GM13976 (cell line): ENCODE measurements at regions not wholly inside any gene's neighbourhood (a gene's known extent, or its start where the extent isn't known, plus 50 kb on each side); places are given as distances from the start of the nearest gene placed in this dataset.

Experiments
- DNase-seq: peaks from one replicate; pipeline ENCODE4 v3.0.0; 2012; ENCODE audit warnings: low spot score
- in situ Hi-C: fragments of 300-500 bp; cut with MboI; formaldehyde crosslinking; loops from one replicate; pipeline ENCODE4 v1.12.0; 2022; ENCODE audit warnings: low sequenced_read_pairs, mixed read lengths, inconsistent platforms; ENCODE audit not compliant: unreplicated experiment
- TF ChIP-seq, protein P1 (sequence below): IDR thresholded peaks from 2 replicates; pipeline ENCODE4 v1.5.1; 2012; ENCODE audit warnings: borderline replicate concordance, mild to moderate bottlenecking; ENCODE audit not compliant: insufficient read depth; ENCODE audit errors: extremely low read depth, missing control alignments, control extremely low read depth

- TF ChIP-seq, protein P1, sequence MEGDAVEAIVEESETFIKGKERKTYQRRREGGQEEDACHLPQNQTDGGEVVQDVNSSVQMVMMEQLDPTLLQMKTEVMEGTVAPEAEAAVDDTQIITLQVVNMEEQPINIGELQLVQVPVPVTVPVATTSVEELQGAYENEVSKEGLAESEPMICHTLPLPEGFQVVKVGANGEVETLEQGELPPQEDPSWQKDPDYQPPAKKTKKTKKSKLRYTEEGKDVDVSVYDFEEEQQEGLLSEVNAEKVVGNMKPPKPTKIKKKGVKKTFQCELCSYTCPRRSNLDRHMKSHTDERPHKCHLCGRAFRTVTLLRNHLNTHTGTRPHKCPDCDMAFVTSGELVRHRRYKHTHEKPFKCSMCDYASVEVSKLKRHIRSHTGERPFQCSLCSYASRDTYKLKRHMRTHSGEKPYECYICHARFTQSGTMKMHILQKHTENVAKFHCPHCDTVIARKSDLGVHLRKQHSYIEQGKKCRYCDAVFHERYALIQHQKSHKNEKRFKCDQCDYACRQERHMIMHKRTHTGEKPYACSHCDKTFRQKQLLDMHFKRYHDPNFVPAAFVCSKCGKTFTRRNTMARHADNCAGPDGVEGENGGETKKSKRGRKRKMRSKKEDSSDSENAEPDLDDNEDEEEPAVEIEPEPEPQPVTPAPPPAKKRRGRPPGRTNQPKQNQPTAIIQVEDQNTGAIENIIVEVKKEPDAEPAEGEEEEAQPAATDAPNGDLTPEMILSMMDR, result no peak
- DNase-seq, result no peak
Observed at GRCh38 chr9:118209343-118209742, 505.1 kb downstream of the TLR4 start.

DNA sequence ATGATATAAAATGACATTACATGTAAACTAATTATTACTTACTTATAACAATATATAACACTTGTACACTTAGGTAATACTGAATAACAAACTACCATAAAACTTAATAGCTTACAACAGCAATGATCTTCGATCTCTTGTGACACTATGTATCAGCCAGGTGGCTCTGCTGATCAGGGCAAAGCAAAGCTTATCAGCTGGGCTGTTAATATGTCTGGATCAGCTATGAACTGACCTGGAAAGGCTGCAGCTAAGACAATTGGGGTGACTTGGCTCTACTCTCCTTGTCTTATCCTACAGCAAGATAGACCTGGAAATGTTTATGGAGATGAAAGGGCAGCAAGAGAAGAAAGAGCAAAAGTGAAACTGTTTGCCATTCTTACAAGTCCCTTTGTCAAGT, 511.3 kb downstream of the TLR4 start:
- no peak for DNase-seq
- TF ChIP-seq, protein P1, result no peak
- in situ Hi-C loops, result no loop called here

More at GRCh38 chr9:118209343-118209742, 505.1 kb downstream of the TLR4 start:
- in situ Hi-C loops, result no loop called here

DNA sequence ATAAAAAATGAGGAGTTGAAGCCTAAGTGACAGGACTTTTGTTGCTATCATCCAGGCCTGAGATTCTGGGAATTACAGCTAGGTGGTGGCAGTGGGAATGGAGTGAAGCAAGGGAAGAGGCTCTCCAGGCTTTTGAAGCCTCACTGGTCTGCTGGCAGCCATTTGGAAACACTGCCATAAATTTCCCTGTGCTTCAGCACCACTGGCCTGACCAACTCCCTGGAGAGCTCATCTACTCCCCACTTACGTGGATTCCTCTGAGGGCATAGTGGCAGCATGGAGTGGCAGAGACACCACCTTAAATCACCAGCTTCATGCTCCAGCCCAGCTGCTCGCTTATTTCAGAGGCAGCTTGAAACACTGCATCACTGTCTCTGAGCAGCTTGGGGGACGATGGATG, 518.2 kb downstream of the TLR4 start:
- TF ChIP-seq, protein P1, result no peak
- no peak for DNase-seq
- in situ Hi-C loops, result no loop called here

DNA sequence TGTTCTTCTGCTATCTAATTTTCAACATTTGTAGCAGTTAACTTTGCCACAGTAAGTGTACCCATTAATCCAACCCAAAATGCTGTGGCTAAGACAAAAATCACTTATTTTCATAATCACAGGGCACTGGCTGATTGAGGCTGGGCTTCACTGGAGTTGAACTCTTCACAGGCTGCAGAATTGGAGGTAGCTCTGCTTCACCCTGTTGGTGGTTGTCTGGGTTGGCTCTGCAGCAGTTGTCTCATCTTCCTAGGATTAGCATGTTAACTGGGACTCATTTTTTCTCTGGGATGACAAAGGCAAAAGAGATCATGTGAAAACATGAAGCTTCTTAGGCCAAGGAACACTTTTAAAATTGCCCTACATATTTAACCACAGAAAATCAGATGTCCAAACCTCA, 518.9 kb downstream of the TLR4 start:
- TF ChIP-seq, protein P1, result no peak
- in situ Hi-C loops, result no loop called here
- no peak for DNase-seq

DNA sequence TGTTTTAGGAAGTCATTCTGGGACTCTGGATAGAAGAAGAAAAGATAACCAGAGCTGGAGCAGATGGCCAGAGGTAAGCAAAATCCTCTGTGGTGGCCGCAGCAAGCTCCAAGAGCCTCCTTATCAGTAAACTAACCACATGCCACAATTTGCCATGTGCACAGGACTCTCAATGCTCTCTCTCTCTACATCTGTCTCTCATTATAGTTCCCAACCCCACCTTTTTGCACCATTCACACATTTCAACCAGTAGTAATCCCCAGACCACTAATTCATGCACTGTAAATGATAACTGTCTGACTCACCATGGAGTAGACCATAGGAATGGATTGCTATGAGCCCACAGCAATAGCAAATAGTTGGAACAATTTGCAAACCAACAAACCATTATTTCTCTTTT, 526.1 kb downstream of the TLR4 start:
- no peak for DNase-seq
- TF ChIP-seq, protein P1, result no peak
- in situ Hi-C loops, result no loop called here

DNA sequence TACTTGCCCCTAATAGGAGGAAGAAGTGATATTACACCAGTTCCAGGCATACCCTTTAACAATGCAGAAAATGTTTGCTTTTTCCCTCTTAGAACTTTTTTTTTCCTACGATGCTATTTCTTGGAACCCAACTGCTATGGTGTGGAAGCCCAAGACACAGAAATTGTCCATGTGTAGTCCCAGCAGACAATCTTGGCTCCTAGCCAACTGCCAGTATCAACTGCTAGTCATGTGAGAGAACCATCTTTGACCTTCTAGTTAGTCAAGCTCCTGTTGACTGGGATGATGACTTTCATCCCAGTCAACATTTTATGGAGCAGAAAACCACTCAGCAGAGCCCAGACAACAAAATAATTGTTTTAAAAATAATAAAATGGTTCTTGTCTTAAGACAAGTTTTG, 532.4 kb downstream of the TLR4 start:
- DNase-seq, result no peak
- in situ Hi-C loops, result no loop called here
- TF ChIP-seq, protein P1, result no peak

- no peak for DNase-seq
- in situ Hi-C loops, result no loop called here
- TF ChIP-seq, protein P1, result no peak
Observed at GRCh38 chr9:118238139-118238538, 533.9 kb downstream of the TLR4 start.
